GM21619 (cell line): ENCODE measurements at regions not wholly inside any gene's neighbourhood (a gene's known extent, or its start where the extent isn't known, plus 50 kb on each side); places are given as distances from the start of the nearest gene placed in this dataset.

Experiments
- ATAC-seq: cut with Tn5 transposase; IDR thresholded peaks from one replicate; pipeline ENCODE4 v1.9.1; 2021; ENCODE audit not compliant: unreplicated experiment

DNA sequence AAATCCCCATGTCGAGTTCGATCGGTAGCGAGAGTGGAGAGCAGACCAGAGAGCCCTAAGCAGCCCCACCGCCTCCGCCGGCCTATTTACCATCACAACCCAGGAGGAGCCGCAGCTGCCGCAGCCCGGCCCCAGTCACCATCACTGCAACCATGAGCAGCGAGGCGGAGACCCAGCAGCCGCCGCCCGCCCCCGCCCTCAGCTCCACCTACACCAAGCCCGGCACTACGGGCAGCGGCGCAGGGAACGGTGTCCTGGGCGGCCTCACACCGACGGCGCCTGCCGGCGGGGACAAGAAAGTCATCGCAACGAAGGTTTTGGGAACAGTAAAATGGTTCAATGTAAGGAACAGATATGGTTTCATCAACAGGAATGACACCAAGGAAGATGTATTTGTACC is 89.5 kb upstream of the TPM1 start:
- no peak for ATAC-seq

DNA sequence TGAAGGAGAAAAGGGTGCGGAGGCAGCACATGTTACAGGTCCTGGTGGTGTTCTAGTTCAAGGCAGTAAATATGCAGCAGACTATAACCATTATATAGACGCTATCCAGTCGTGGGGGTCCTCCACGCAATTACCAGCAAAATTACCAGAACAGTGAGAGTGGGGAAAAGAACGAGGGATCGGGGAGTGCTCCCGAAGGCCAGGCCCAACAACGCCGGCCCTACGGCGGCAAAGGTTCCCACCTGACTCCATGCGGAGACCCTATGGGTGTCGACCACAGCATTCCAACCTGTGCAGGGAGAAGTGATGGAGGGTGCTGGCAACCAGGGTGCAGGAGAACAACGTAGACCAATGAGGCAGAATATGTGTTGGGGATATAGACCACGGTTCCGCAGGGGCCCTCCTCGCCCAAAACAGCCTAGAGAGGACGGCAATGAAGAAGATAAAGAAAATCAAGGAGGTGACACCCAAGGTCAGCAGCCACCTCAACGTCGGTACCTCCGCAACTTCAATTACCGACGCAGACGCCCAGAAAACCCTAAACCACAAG is 89.0 kb upstream of the TPM1 start:
- no peak for ATAC-seq

DNA sequence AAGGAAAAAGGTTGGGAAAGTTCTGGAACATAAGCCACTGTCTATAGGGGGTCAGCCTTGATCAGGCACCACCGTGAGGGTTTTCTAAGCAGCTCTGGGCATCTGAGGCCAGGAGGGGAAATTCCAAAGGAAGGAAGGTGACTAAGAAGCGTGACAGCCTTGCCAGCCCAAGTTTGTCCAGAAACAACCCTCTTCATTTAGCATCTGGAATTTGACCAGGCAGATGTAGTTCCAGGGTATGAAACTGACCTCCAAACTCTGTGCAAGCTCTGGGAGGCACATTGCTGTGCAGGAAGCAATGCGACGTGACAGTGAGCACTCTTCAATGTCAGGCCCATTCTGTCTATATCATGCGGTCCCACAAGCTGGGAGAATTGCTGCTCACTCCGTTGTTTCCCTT is 85.4 kb upstream of the TPM1 start:
- ATAC-seq = no peak

DNA sequence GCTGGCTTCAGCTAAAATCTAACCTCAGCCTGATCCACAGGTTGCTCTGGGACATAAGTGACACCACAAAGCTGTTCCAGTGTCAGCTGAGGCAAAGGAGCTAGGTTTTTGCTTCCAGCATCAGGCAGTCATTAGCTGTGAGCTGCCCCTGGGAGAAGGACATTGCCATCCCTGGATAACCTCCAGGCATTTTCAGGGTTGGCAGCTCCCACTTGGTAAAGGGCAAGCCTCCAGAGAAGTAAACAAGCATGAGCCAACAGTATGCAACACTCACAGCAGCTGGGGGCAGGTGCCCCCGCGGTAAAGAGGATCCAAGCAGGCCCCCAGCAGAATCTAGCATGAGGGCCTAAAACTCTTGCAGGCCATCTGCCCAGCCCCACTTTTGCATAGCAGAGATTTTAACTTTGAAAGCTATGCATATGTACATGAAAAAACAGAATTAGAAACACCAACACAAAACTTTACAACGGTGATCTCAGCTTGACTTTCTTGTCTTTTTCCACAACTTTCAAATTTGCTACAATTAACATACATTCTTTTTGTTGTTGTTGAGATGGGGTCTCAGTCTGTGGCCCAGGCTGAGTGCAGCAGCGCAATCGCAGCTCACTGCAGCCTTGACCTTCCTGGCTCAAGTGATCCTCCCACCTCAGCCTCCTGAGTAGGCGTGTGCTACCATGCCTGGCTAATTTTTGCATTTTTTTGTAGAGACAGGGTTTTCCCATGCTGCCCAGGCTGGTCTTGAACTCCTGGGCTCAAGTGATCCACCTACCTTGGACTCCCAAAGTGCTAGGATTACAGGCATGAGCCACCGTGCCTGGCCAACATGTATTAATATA is 83.8 kb upstream of the TPM1 start:
- ATAC-seq = no peak

DNA sequence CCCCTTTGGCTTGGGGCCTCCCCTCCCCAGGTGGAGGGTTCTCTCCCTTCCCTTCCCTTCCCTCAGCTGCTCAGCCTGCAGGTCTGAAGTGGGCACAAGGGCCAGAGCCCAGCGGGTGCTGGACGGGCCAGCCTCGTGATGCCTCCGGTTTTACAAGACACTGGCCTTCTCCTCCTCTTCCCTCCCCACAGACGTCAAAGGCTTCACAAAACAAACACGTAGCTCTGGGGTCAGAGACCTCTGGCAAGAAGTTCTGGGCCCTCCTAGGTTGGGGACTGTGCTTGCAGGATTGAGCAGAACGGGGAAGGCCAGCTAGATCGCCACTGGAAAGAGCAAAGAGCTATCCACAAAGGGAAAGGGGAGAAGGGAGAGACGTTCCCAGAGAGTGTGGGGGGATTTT is 81.4 kb upstream of the TPM1 start:
- ATAC-seq = no peak

DNA sequence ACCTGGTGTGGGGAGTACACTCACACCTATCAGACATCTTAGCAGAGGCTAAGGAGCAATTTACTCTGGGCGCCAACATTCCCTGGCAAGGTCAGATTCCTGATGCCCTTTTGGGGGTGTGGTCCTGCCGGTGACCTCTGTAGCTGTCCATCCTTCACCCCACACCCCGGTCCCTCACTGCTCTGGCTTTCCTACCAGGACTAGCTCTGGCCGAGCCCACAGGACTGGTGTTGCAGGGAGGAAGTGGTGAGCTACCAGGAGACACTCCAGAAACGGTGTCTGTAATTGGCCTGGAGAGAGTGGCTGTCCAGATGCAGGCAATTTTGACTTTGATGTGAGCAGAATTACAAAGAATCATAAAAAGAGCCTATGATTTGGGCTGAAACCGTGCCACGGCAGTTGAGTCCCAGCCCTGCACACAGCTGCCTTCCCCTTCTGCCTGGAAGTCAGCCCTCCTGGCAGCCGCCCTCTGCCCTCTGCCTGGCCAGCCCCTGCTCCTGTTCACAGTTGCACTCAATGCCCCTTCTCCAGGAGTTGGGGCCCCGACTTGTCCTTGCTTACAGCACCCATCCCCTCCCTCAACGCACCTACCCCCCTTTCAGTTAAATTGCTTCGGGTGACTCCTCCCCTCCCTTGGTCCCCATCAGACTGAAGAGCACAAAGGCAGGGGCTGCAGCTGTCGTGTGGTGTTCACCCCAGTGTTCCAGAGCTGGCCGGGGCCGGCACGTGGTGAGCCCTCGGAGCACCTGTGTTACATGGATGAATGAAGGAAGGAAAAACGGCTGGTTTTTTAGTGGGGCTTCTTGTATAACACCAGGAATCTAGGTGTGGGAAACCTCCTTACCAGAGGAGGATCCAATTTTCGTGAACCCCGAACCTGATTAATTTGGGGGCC is 80.2 kb upstream of the TPM1 start:
- no peak for ATAC-seq

DNA sequence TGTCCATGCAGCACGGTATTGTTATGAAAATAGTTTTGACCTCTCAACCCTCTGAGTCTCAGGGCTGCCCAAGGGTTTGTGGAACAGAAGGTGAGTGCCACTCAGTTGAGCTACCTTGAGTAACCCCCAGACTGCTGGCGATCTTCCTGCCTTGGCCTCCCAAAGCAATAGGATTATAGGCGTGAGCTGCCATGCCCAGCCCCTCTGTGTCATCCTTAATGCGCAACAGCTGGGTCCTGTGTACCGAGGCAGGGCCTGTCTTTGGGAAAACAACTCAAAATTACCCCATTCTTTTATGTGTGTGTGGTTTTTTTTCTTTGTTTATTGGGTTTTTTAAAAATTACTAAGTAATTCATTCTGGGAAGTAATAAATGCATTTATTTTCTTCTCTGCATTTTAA is 78.3 kb upstream of the TPM1 start:
- ATAC-seq = no peak

- ATAC-seq = no peak
Observed at GRCh38 chr15:62966294-62967078, 76.1 kb upstream of the TPM1 start.

DNA sequence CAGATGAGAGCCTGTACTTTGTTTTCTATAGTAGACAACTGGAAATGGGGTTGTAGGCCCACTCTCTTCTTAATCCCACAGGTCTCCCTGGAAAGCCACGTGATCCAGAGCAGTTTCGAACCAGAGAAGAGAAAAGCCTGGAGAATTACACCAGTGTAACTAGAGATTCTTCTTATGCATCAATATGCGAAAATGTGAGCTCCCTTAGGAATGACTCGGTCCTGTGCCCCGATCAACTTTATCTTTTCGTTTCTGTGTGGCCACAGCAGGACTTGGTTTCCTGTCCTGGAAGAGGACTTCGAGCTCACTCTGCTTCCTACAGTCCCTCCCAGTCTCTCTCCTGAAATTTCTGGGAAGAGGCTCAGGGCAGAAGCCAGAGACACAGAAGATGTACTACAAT is 73.8 kb upstream of the TPM1 start:
- ATAC-seq = no peak

- no peak for ATAC-seq
Observed at GRCh38 chr15:62969442-62970089, 73.0 kb upstream of the TPM1 start.

DNA sequence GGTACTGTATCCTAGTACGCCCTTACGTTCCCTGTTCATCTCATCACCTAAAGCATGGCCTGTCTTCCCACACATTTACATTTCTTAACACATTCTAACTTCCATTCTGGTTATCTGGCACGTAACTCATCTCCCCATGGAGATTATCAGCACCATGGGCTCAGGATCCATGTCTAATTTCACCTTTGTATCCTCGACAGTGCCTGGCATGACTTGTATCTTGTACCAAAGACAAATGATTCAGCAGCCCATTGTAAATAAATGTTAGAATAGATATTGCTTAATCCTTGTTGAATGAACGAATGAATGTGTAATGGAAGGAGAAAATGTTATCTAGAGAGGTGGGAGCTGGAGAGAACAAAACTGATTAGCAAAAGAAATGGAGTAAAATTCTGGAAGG is 69.7 kb upstream of the TPM1 start:
- ATAC-seq = no peak

GRCh38 chr15:62975515-62975914 is 67.0 kb upstream of the TPM1 start:
- ATAC-seq = no peak

DNA sequence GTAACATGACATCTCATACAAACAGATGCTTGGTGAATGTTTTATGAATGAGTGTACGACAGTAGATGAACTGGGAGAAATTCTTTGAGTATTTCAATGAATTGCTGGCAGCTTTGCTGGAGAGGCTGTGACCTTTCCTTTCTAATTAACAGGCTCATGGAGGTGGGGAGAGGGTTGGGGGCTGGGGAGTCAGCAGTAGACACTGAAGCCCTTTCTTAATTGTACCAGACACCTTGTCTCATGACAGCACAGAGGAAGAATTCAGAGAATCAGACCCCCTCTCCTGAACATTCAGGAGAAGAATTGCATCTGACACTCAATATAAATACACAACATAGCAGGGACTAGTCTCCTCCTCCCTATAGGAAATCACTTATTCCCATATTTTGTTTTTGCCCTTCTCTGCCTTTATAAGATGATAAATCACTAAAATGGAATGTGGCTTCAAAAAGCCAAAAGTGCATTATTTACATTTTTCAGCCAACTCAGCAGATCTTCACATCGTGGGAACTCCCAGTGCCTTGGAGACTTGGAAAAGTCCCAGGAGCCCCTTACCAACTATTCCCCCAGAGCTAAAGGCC is 66.2 kb upstream of the TPM1 start:
- ATAC-seq = no peak

DNA sequence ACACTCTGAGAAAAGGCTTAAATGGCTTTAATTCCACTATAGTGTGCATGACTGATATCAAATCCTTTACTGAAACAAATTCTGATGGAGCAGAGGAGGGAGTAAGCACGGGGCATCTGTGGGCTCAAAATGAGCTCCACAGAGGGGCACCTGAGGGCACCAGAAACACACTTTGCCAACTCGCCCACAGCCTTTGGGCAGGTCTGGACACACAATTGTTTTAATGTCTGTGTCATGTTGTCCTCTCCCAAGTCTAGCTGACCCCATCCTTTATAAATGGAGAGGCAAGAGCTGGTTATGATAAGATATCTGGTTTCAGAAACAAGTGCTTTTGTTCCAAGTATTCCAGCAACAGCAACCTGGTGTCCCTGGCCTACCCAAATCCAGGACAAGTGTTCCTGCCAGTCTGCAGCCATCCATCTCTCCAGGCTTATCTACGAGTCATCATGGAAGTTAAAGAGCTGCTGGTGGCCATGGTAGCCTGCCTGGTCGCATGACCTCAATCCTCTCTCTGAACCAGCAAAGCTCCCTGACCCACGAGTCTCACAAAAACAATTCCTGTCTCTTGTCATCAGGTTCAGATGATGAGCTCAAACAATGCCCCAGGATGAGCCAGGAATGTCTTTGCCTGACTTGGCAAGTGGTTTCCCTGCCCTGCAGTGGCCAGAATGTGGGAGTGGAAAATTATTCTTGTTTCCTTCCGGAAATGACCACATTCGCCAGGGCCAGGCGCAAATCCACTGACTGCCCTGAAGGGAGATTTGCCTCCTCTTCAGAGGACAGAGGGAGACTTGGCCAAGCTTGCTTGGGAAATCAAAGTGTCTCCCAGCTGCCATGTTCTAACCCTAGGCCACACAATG is 64.4 kb upstream of the TPM1 start:
- no peak for ATAC-seq

GRCh38 chr15:62979252-62979651 is 63.3 kb upstream of the TPM1 start:
- ATAC-seq = no peak

DNA sequence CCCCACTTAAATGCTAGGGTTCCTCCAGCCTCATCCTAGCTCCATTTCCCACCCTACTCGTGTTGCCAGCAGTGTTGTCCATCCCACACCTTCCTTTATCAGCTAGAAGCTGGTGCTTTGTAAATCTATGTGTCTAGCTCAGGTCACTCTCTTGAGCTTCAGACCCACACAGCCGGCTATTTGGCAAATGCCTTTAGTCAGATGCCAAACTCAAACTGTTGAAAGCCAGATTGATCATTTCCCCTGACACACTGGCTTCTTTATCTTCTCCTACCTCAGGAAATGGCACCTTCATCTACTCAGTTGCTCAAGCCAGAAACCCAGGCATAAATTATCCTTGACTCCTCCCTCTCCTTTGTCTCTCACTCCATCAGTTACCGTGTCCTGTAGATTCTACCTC is 61.5 kb upstream of the TPM1 start:
- no peak for ATAC-seq

DNA sequence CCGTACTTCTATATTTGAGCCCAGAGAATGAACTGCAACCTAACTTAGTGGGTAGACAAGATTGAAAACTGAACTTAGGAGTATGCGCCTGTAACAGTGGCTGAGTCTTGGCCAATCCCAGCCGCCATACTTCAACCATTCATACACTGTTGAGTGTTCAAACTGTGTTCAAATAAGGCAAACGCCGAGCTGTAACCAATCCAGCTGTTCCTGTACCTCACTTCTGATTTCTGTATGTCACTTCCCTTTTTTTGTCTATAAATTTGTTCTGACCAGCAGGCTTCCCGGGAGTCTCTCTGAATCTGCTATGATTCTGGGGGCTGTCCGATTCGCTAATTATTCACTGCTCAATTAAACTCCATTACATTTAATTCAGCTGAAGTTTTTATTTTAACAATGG is 58.6 kb upstream of the TPM1 start:
- no peak for ATAC-seq

DNA sequence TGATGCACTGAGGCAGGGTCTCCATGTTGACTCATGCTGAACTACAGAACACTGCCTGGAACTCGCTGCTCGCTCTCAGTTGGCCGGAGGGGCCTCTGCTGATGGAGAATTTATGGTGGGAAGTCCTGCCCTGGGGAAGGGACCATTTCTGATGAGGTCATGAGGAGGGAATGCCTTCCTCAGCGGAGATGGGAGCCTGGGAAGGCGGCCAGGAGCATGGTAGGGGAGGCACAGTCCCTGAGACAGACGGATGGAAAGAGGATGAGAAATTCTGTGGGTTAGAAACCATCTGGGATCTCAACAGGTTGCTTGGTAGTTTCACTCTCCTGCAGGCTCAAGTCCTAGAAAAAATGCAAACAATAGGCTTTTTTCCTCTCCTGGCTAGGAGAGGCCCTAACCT is 56.8 kb upstream of the TPM1 start:
- no peak for ATAC-seq

- no peak for ATAC-seq
Observed at GRCh38 chr15:62986948-62987347, 55.6 kb upstream of the TPM1 start.
